GM06990 (cell line): ENCODE measurements at regions not wholly inside any gene's neighbourhood (a gene's known extent, or its start where the extent isn't known, plus 50 kb on each side); places are given as distances from the start of the nearest gene placed in this dataset.

Source experiments
- DNase-seq: peaks from one replicate; pipeline ENCODE4 v3.0.0-alpha.2; 2011; ENCODE audit not compliant: insufficient read length; ENCODE audit errors: extremely low read depth
- H3K27me3 ChIP-seq: replicated peaks from 2 replicates; pipeline ENCODE4 v1.6.0; 2011; ENCODE audit warnings: low read length; ENCODE audit not compliant: control insufficient read depth, insufficient read depth
- H3K36me3 ChIP-seq: 2 replicates; pipeline ENCODE4 v1.5.1; 2011; ENCODE audit warnings: low read length; ENCODE audit not compliant: control insufficient read depth, insufficient read depth
- H3K4me3 ChIP-seq: replicated peaks from 2 replicates; pipeline ENCODE4 v1.5.1; 2011; ENCODE audit warnings: low read depth, mild to moderate bottlenecking, control low read depth, low read length
- TF ChIP-seq, protein P1 (sequence below): IDR thresholded peaks from 2 replicates; pipeline ENCODE4 v1.5.1; 2011; ENCODE audit warnings: low read length, control low read depth, mild to moderate bottlenecking, inconsistent platforms; ENCODE audit not compliant: insufficient read depth, poor library complexity, severe bottlenecking

GRCh38 chr2:198453866-198454265 lies 649.5 kb downstream of the PLCL1 start:
- H3K4me3 ChIP-seq = no peak overlapping the region
- no peaks in the 10 kb centered on the region for H3K36me3 ChIP-seq
- no peak for DNase-seq
- TF ChIP-seq, protein P1, sequence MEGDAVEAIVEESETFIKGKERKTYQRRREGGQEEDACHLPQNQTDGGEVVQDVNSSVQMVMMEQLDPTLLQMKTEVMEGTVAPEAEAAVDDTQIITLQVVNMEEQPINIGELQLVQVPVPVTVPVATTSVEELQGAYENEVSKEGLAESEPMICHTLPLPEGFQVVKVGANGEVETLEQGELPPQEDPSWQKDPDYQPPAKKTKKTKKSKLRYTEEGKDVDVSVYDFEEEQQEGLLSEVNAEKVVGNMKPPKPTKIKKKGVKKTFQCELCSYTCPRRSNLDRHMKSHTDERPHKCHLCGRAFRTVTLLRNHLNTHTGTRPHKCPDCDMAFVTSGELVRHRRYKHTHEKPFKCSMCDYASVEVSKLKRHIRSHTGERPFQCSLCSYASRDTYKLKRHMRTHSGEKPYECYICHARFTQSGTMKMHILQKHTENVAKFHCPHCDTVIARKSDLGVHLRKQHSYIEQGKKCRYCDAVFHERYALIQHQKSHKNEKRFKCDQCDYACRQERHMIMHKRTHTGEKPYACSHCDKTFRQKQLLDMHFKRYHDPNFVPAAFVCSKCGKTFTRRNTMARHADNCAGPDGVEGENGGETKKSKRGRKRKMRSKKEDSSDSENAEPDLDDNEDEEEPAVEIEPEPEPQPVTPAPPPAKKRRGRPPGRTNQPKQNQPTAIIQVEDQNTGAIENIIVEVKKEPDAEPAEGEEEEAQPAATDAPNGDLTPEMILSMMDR = no peak
- H3K27me3 ChIP-seq = no peaks in the 10 kb centered on the region

DNA sequence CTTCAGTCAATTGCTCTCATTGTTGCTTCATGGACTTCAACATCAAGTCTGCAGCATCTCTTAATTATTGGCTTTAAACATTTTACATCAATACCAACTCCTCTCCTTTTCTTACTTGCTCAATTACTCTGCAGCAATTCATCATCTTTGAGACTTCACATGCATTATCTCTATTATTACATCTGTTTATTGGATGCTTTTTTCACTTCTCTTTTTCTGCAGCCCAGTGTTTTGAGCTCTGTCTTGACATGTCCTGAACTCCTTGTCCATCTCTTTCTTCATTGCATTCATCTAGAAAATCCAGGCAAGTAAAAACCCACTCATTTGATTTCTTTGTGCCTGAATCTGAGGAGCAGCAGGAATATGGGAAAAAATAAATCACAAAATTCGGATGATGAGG lies 647.9 kb downstream of the PLCL1 start:
- DNase-seq = no peak
- no peaks in the 10 kb centered on the region for H3K36me3 ChIP-seq
- TF ChIP-seq, protein P1 = no peak
- H3K27me3 ChIP-seq = no peaks in the 10 kb centered on the region
- H3K4me3 ChIP-seq = no peak overlapping the region

- Histone ChIP-seq H3K27me3 (no peaks in the 10 kb centered on the region), H3K36me3 (no peaks in the 10 kb centered on the region), H3K4me3 (no peak overlapping the region)
- TF ChIP-seq, protein P1 = no peak
- no peak for DNase-seq
These were observed 644.4 kb downstream of the PLCL1 start for GRCh38 chr2:198448789-198449188.

DNA sequence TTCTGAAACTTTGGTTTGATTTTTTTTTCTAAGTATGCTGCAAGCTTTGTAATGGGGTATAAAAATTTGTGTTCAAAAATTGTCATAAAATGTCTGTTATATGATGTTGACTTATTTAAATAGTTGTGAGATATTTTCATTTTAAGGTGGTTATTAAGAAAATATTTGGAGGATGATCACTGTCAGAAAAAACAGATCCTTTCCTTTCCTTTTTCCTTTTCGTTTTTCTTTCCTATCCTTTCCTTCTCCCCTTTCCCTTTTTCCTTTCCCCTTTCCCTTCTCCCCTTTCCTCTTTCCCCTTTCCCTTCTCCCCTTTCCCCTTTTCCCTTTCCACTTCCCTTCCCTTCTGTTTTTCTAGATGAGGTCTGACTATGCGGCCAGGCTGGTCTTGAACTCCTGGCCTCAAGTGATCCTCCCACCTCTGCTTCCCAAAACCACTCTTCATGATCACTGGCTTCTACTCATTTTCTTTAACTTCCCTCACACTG lies 640.5 kb downstream of the PLCL1 start:
- Histone ChIP-seq H3K36me3 (no peaks in the 10 kb centered on the region), H3K27me3 (no peaks in the 10 kb centered on the region), H3K4me3 (no peak overlapping the region)
- no peak for DNase-seq
- TF ChIP-seq, protein P1 = no peak

DNA sequence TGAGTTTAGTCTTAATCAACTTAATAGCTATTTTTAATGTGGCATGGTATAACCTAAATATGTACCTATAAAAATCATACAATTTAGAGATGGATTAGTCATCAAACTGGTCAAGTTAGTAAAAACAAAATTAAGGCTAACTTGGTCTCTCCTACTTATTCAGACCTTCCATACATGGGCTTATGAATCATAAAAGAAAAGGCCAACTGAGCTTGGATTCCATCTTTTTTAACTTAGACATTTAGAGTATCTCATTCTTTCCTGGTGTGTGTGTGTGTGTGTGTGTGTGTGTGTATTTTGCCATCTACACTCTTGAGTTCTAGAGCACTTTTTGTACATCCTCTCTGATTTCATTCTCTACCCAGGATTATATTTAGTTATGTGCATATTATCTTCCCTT lies 637.5 kb downstream of the PLCL1 start:
- Histone ChIP-seq H3K36me3 (no peaks in the 10 kb centered on the region), H3K4me3 (no peak overlapping the region), H3K27me3 (no peaks in the 10 kb centered on the region)
- no peak for DNase-seq
- TF ChIP-seq, protein P1 = no peak

DNA sequence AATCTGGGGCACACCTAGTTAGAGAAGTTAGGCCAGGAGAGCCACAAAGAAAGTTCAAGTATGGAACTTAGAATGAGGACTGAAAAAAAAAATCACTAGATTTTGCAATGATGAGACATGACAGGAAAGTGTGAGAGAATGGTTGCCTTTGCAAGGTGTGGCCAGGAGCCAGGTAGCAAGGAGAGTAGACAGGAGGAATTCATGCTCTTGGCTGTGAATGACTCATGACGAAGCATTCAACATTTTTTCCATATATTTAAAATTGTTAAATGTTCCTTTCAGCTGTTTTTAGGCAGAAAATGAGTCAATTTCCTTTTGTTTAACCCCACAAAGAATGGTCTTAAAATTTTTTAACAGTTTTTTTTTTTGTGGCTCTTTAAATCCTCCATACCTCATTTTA lies 636.9 kb downstream of the PLCL1 start:
- TF ChIP-seq, protein P1 = no peak
- Histone ChIP-seq H3K36me3 (no peaks in the 10 kb centered on the region), H3K27me3 (no peaks in the 10 kb centered on the region), H3K4me3 (no peak overlapping the region)
- DNase-seq = no peak
